ENCODE measurements at regions not wholly inside any gene's neighbourhood (a gene's known extent, or its start where the extent isn't known, plus 50 kb on each side); places are given as distances from the start of the nearest gene placed in this dataset.

DNA sequence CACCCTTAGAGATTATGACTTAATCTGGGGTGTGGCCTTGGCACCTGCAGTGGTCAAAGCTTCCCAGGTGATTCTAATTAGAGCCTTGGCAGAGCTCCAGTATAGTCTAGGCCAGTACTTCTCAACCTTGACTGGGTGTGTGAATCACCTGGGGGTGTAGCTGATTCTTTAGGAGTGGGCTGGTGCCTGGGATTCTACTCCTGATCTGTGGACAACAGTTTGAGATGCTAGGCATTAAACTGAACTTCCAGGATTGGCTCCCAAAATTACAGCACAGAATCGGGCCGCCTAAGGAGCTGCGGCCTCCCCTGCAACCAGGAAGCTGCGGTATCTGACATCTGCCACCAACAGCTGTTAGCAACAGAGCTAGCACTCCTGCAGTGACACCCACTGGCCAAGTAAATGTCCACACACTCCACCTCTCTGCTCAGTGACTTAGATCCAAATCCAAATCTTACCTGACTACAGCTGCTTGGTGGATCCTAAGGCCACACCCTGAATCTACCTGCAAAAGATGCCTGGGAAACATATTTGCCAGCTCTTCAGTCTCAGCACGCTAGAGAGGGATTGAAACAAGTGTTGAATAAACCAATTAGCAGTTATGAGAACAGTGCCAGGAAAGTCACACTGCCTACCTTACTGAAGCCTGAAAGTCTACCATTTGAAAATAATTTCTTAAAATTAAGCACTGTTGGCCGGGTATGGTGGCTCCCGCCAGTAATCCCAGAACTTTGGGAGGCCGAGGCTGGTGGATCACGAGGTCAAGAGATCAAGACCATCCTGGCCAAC is 126.7 kb downstream of the UNC5CL start:
- DNase-seq (peak; percentile 41), ATAC-seq (ENCODE audit: low read depth) (peak; percentile 96)
- no peaks in the 10 kb centered on the region for H3K9me3 Mint-ChIP-seq
- peaks cover 34% of the 10 kb centered on the region for H3K27me3 Mint-ChIP-seq
- no peak overlapping the region for H3K27ac Mint-ChIP-seq
- H3K4me3 Mint-ChIP-seq: no peak overlapping the region
- POLR2A ChIA-PET: no interaction called here
- H3K36me3 Mint-ChIP-seq: no peaks in the 10 kb centered on the region
- H3K4me1 Mint-ChIP-seq: peaks cover 1% of the 10 kb centered on the region

DNA sequence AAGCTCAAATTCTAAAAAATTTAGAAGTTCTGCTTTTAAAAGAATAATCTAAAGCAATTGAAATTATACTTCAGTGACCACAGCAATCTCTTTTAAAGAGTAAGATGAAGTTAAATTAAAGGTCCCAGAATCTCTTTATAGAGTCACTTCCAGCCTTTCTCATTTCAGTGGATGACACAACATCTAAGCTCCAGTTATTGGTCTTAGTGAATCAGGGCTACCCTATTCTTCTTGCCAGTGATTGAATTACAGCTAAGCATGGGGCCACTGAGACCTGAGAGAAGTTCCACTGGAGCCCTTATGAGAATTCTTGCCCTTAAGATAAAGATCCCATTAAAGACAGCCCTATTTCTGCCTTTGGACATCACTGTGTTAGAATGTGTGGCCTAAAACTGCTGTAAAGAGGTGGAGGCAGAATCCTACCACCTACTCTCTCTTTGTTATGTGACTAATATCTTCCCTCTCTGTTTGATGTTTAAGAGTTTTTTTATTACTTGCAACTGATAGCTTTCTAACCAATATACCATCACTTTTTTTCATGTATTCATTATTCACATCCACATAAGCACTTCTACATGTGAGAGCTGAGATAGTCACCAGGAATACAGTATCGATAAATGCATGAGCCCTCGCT is 128.6 kb downstream of the UNC5CL start:
- Mint-ChIP-seq H3K9me3 (no peaks in the 10 kb centered on the region), H3K27me3 (peaks cover 29% of the 10 kb centered on the region), H3K36me3 (no peaks in the 10 kb centered on the region), H3K4me1 (peaks cover 1% of the 10 kb centered on the region), H3K27ac (no peak overlapping the region), H3K4me3 (no peak overlapping the region)
- no peak for DNase-seq
- POLR2A ChIA-PET: no interaction called here
- no peak for ATAC-seq (ENCODE audit: low read depth)

DNA sequence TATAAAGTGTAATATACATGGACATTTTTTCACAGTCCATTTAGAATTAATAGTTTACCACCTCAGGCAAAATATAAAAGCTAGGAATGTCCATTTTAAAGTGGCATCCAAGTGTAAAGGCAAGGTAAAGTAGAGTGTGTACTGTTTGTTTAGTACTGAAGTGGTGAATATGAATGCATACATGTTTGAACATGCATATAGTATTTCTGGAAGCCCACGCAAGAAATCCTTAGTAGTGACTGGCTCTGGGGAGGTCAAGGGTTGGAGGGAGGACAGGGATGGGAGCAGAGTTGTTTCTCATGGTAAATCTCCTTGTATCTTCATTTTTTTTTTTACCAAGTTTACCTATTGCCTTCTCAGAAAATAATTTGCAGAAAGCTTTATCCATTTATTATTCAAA is 129.2 kb downstream of the UNC5CL start:
- Mint-ChIP-seq H3K4me1 (peaks cover 1% of the 10 kb centered on the region), H3K36me3 (no peaks in the 10 kb centered on the region), H3K27me3 (peaks cover 33% of the 10 kb centered on the region), H3K27ac (no peak overlapping the region), H3K4me3 (no peak overlapping the region), H3K9me3 (no peaks in the 10 kb centered on the region)
- ATAC-seq (ENCODE audit: low read depth) (no peak), DNase-seq (no peak)
- POLR2A ChIA-PET: no interaction called here

DNA sequence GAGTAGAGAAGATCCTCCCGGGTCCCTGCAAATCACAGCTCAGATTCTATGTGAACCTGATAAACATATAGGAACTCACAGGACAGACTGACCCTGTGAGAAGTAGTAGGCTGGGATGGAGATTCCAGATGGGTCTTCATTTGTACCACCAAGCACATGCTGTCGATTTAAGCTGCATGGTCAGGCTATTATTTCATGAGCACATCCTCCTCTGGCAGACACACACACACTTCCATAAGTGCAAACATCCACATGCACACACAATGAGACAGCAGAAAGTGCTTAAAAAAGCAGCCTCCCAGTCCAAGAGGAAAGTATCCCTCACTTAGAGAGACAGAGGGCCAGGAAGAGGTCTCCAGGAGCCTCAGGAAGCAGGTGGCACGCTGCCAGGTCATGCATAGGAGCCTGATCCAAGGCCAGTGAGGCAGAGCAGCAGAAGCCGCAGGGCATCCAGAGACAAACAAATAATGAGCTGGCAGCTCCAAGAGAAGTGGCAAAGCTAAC is 131.8 kb downstream of the UNC5CL start:
- Mint-ChIP-seq H3K9me3 (no peaks in the 10 kb centered on the region), H3K27me3 (peaks cover 25% of the 10 kb centered on the region), H3K4me1 (peaks cover 1% of the 10 kb centered on the region), H3K36me3 (no peaks in the 10 kb centered on the region), H3K27ac (no peak overlapping the region), H3K4me3 (no peak overlapping the region)
- ATAC-seq (ENCODE audit: low read depth) (no peak), DNase-seq (no peak)
- POLR2A ChIA-PET: no interaction called here

DNA sequence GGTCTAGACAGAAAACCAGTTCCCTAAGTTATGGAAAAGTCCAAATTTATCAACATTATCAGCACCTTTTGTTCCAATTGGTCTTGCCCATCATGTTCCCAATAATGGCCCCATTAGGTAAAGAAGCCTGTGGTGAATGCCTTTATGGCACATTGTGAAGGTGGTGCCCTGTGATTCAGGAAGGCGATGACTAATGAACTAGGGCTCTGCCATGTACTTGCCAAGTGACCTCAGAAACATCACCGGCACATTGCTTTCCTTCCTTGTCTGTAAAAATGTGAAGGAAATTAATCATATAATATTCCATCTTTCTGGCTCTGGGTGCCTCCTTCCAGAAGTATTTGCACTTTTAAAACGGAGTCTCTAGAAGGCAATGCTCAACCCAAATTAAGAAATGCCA is 132.3 kb downstream of the UNC5CL start:
- Mint-ChIP-seq H3K36me3 (no peaks in the 10 kb centered on the region), H3K4me1 (no peaks in the 10 kb centered on the region), H3K4me3 (no peak overlapping the region), H3K27ac (no peak overlapping the region), H3K9me3 (no peaks in the 10 kb centered on the region), H3K27me3 (peaks cover 25% of the 10 kb centered on the region)
- POLR2A ChIA-PET: no interaction called here
- no peak for DNase-seq
- ATAC-seq (ENCODE audit: low read depth): no peak

DNA sequence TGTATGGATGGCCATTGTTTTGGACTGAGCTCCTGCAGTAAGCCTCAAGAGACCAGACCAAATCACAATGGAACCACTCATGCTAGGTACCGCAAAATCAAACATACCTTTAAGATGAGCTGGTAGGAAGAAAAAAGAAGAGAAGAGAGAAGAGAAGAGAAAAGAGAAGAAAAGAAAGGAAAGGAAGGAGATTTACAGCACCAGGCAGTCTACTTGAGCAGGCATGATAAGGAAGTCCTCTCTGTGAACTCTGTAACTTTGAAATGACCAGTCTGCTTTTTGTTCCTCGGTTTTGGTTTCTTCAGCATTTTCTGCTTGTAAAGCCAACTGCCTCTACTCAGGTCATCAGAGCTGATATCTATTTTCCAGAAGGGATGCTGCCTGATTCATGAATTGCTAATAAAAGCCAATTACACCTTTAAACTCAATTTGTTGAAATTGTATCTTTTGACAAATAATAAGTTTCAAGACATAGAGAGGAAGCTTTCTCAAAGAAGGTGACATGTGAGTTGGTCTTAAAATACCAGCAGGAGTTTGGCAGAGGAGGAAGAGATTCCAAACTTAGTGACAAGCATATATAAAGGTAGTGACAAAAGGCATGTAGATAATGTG is 134.3 kb downstream of the UNC5CL start:
- no peak overlapping the region for H3K27ac Mint-ChIP-seq
- H3K9me3 Mint-ChIP-seq: no peaks in the 10 kb centered on the region
- no peak overlapping the region for H3K4me3 Mint-ChIP-seq
- peaks cover 25% of the 10 kb centered on the region for H3K27me3 Mint-ChIP-seq
- no peak for ATAC-seq (ENCODE audit: low read depth)
- no peaks in the 10 kb centered on the region for H3K36me3 Mint-ChIP-seq
- POLR2A ChIA-PET: no interaction called here
- no peak for DNase-seq
- no peaks in the 10 kb centered on the region for H3K4me1 Mint-ChIP-seq

DNA sequence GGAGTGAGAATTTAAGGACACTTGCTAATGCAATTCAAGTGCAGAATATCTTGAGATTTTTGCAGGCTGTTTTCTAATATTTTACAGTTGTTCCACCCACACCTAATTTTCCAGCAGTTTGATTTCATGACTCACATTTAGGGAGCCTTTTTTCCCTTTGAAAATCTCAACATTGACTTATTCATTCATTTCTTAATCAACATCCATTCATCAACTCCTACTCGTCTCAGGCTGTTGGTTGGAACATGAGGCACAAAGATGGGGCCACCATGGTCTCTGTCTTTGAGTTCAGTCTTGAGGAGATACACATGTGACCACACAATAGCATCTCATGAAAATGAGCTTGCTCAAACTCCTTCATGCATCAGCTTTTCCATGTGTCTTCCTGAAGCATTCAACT is 135.6 kb downstream of the UNC5CL start:
- no peak overlapping the region for H3K27ac Mint-ChIP-seq
- H3K9me3 Mint-ChIP-seq: no peaks in the 10 kb centered on the region
- DNase-seq (no peak), ATAC-seq (ENCODE audit: low read depth) (no peak)
- no peaks in the 10 kb centered on the region for H3K36me3 Mint-ChIP-seq
- H3K4me1 Mint-ChIP-seq: no peaks in the 10 kb centered on the region
- peaks cover 19% of the 10 kb centered on the region for H3K27me3 Mint-ChIP-seq
- POLR2A ChIA-PET: no interaction called here
- H3K4me3 Mint-ChIP-seq: no peak overlapping the region

DNA sequence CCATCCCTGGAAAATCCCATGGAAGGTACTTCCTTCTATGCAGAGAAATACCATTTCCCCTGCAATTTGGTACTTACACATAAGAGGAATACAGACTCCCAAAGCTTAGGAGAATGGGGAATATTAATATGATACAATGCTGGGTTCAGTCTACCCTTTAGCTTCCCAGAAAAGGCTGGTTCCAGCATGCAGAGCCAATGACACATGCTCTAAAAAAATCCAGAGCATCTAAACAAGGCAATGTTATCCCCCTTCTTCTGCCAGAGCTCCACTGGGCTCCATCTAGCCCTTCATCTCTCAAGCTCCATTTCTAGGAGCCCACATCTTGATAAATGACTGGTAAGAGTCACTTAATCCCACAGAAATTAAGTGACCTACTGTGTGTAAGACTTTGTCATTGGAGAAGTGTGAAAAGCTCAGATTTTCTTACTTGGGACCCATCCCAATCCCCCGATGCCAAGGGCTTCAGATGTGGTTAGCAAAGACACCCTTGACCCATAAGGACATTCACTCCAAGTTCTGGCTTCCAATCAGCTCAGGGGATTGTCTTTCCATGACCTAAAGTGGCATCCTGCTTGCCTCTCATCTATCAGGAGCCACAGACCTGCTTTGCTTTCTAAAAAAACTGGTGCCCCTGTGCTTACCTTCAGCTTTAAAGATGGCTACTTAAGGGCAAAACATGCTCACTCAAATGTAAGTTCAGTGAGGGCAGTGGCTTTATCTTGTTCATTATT is 137.5 kb downstream of the UNC5CL start:
- POLR2A ChIA-PET: no interaction called here
- ATAC-seq (ENCODE audit: low read depth) (no peak), DNase-seq (no peak)
- no peaks in the 10 kb centered on the region for H3K4me1 Mint-ChIP-seq
- no peaks in the 10 kb centered on the region for H3K9me3 Mint-ChIP-seq
- H3K36me3 Mint-ChIP-seq: no peaks in the 10 kb centered on the region
- peaks cover 11% of the 10 kb centered on the region for H3K27me3 Mint-ChIP-seq
- H3K27ac Mint-ChIP-seq: no peak overlapping the region
- H3K4me3 Mint-ChIP-seq: no peak overlapping the region

DNA sequence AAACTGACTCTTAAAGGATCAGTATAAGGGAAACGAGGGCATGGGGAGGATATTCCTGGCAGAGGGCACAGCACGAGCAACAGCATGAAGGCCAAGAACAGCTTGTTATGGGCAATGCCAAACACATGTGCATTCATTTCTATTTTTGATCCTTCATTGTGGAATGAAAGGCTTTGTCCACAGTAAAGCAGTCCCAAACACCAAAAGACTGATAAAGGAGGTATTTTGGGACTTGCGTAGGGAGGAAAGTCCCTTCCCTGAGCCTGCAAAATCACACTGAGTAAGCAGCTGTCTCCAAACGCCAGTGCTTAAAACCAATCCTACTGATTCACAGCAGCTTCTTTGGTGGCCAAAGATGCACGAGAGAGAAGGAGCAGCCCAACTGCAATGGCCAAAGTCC is 138.2 kb downstream of the UNC5CL start:
- H3K27ac Mint-ChIP-seq: no peak overlapping the region
- ATAC-seq (ENCODE audit: low read depth) (no peak), DNase-seq (no peak)
- H3K36me3 Mint-ChIP-seq: no peaks in the 10 kb centered on the region
- H3K9me3 Mint-ChIP-seq: no peaks in the 10 kb centered on the region
- no peak overlapping the region for H3K4me3 Mint-ChIP-seq
- no peaks in the 10 kb centered on the region for H3K4me1 Mint-ChIP-seq
- peaks cover 11% of the 10 kb centered on the region for H3K27me3 Mint-ChIP-seq
- POLR2A ChIA-PET: no interaction called here

DNA sequence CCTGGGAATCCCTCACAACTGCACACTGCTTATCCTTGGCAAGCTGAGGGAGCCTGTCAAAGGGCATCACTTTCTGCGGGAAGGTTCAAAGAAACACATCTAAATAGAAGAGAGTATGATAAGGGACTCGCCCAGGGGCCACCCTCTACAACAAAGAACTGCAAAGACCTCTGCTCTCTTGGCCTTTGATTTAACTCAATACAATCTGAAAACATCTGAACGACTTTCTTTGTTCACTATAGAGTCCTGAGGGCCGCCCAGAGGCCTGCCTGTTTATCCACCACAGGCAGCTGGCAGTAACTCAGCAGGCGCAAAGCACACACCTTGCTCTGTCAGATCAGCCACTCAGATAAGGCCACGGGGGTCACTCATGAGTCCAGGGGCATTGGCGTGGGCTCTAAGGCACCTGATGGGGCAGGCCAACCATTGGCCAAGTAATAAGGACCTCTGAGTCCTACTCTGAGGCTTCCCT is 139.3 kb downstream of the UNC5CL start:
- POLR2A ChIA-PET: no interaction called here
- H3K27me3 Mint-ChIP-seq: peaks cover 6% of the 10 kb centered on the region
- DNase-seq (no peak), ATAC-seq (ENCODE audit: low read depth) (no peak)
- H3K4me3 Mint-ChIP-seq: no peak overlapping the region
- H3K9me3 Mint-ChIP-seq: no peaks in the 10 kb centered on the region
- no peaks in the 10 kb centered on the region for H3K4me1 Mint-ChIP-seq
- H3K27ac Mint-ChIP-seq: no peak overlapping the region
- no peaks in the 10 kb centered on the region for H3K36me3 Mint-ChIP-seq

DNA sequence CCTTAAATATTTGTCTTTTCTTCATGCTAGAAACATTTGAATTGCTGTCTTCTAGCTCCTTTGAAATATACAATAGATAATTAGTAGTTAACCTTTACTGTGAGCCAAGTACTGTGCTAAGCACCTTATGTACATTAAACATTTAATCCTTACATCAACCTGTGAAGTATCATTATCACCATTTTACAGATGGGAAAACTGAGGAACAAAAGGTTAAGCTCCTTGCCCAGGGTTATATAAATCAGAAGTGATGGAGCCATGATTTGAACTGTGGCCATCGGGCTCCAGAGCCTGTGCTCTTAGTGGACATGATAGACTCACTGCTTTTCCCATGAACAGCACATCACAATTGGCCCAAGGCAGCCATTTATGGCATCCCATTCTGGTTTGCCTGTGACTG is 140.9 kb downstream of the UNC5CL start:
- no peak for ATAC-seq (ENCODE audit: low read depth)
- H3K4me3 Mint-ChIP-seq: no peak overlapping the region
- POLR2A ChIA-PET: no interaction called here
- no peaks in the 10 kb centered on the region for H3K36me3 Mint-ChIP-seq
- no peak overlapping the region for H3K27ac Mint-ChIP-seq
- no peaks in the 10 kb centered on the region for H3K9me3 Mint-ChIP-seq
- peaks cover 3% of the 10 kb centered on the region for H3K27me3 Mint-ChIP-seq
- no peak for DNase-seq
- no peaks in the 10 kb centered on the region for H3K4me1 Mint-ChIP-seq

DNA sequence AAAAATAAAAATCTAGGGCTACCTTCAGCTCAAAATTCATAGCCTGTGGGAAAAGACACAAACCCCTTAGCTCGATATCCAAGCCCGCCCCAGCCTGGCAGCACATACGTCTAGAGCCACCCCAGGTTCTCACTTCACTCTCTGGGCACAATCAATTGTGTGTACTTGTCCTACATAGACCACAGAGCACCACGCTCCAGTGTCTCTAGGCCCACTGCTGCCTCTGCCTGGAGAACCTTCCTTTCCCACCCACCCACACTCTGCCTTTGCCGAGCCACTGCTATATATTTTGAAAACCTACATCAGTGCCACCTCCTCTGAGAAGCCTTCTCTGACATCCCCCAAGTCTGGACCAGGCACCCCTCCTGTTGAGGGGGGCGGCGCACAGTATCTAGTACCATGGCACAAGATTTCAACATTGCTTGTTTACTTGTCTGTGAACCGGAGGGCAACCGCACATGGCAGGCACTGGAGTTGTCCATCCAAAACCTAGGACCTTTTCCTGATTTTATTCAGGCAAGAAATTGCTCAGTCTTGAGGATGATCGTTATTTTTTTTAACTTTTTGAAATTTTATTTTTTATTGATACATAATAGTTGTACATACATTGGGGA is 141.5 kb downstream of the UNC5CL start:
- POLR2A ChIA-PET: no interaction called here
- no peak overlapping the region for H3K4me3 Mint-ChIP-seq
- no peak for DNase-seq
- no peaks in the 10 kb centered on the region for H3K4me1 Mint-ChIP-seq
- no peaks in the 10 kb centered on the region for H3K9me3 Mint-ChIP-seq
- no peaks in the 10 kb centered on the region for H3K36me3 Mint-ChIP-seq
- no peak for ATAC-seq (ENCODE audit: low read depth)
- H3K27ac Mint-ChIP-seq: no peak overlapping the region
- H3K27me3 Mint-ChIP-seq: peaks cover 3% of the 10 kb centered on the region

DNA sequence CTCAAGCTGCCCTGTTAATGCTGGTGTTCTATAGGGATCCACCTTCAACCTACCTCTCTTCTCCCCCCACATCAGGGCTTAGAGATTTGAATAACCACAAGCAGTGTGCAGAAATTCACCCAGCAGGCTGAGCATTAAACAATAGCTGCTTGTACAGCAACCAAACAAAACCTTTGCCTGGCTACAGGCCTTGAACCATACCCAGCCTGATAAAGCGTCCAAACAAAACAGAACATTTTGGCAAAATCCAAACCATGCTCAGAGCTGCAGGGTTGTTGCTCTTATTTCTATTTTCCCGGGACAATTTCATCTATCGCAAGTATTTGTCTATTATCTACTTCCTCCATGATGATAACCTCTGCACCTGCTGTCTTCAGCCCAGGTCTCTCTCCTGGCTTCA is 142.3 kb downstream of the UNC5CL start:
- ATAC-seq (ENCODE audit: low read depth): no peak
- no peak for DNase-seq
- Mint-ChIP-seq H3K4me3 (no peak overlapping the region), H3K36me3 (no peaks in the 10 kb centered on the region), H3K27me3 (peaks cover 3% of the 10 kb centered on the region), H3K4me1 (no peaks in the 10 kb centered on the region), H3K9me3 (no peaks in the 10 kb centered on the region), H3K27ac (no peak overlapping the region)
- POLR2A ChIA-PET: no interaction called here
